ENCODE measurements at regions not wholly inside any gene's neighbourhood (a gene's known extent, or its start where the extent isn't known, plus 50 kb on each side); places are given as distances from the start of the nearest gene placed in this dataset.

DNA sequence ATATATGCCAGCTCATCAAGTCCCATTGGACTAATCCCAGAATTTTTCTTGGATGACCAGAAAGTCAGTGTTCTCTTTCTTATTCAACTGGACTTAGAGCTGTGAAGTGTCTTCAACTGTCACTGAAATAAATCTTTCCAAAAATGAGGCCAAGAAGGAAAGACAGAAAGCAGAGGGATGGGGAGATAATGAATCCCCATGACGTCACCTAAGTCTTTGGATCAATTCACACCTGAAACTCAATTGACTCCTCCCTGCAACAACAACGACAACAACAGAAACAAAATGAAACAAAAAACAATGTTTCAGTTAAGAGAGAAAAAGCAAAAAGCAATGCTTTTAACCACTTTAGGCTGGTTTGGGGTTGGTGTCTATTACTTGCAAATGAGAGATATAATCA, 91.2 kb downstream of the OXGR1 start:
- H3K9me3 Mint-ChIP-seq (ENCODE audit: unreplicated experiment), result no peaks in the 10 kb centered on the region
- DNase-seq, result no peak
- no peak overlapping the region for H3K27ac Mint-ChIP-seq (ENCODE audit: unreplicated experiment)
- peaks cover 5% of the 10 kb centered on the region for H3K4me1 Mint-ChIP-seq (ENCODE audit: low read depth, unreplicated experiment)
- TF ChIP-seq, protein P1, sequence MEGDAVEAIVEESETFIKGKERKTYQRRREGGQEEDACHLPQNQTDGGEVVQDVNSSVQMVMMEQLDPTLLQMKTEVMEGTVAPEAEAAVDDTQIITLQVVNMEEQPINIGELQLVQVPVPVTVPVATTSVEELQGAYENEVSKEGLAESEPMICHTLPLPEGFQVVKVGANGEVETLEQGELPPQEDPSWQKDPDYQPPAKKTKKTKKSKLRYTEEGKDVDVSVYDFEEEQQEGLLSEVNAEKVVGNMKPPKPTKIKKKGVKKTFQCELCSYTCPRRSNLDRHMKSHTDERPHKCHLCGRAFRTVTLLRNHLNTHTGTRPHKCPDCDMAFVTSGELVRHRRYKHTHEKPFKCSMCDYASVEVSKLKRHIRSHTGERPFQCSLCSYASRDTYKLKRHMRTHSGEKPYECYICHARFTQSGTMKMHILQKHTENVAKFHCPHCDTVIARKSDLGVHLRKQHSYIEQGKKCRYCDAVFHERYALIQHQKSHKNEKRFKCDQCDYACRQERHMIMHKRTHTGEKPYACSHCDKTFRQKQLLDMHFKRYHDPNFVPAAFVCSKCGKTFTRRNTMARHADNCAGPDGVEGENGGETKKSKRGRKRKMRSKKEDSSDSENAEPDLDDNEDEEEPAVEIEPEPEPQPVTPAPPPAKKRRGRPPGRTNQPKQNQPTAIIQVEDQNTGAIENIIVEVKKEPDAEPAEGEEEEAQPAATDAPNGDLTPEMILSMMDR (IDR thresholded peaks at IDR 0.05; ENCODE audit: partially characterized antibody, unreplicated experiment), result no peak
- no peaks in the 10 kb centered on the region for H3K36me3 Mint-ChIP-seq (ENCODE audit: unreplicated experiment)
- H3K27me3 Mint-ChIP-seq (ENCODE audit: unreplicated experiment), result no peaks in the 10 kb centered on the region
- no peak overlapping the region for H3K4me3 Mint-ChIP-seq (ENCODE audit: unreplicated experiment)

DNA sequence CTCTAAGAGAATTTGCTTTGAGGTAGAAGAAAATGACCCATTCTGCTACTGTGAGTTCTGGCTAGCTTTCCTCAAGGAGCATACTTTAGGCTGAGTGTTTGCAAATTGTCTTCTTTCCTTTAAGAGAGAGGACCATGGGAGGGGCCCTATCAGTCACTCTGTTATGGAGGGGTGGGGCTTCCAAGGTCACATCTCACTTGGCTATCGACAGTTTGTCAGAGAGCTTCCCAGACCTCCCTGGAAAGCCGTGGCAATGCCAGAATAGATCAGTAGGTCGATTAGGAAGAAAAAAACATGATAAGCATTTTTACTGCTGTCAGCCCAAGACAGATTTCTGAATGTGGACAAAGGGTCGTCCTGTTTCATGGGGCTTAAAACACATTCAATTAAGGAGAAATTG, 93.3 kb downstream of the OXGR1 start:
- TF ChIP-seq, protein P1 (IDR thresholded peaks at IDR 0.05; ENCODE audit: partially characterized antibody, unreplicated experiment), result no peak
- H3K36me3 Mint-ChIP-seq (ENCODE audit: unreplicated experiment), result no peaks in the 10 kb centered on the region
- peaks cover 5% of the 10 kb centered on the region for H3K4me1 Mint-ChIP-seq (ENCODE audit: low read depth, unreplicated experiment)
- H3K27ac Mint-ChIP-seq (ENCODE audit: unreplicated experiment), result no peak overlapping the region
- no peaks in the 10 kb centered on the region for H3K9me3 Mint-ChIP-seq (ENCODE audit: unreplicated experiment)
- DNase-seq, result no peak
- H3K4me3 Mint-ChIP-seq (ENCODE audit: unreplicated experiment), result no peak overlapping the region
- H3K27me3 Mint-ChIP-seq (ENCODE audit: unreplicated experiment), result no peaks in the 10 kb centered on the region

DNA sequence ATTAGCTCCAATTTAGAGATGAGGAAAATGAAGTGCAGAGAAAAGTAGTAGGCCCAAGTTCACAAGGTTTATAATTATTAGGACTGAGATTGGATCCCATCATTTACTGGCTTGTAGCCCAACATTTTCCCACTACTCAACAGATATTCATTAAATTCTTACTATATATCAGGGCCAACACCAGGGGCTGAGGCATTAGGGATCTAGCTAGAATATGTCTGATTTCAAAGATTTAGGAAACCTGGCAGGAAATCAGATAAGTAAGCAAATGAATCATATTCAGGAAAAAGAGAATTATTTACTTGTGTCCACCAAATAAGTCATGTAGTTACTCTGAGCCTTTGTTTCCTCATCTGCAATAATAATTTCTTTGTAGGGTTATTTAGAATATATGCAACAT, 94.3 kb downstream of the OXGR1 start:
- Mint-ChIP-seq H3K4me3 (ENCODE audit: unreplicated experiment) (no peak overlapping the region), H3K4me1 (ENCODE audit: low read depth, unreplicated experiment) (peaks cover 5% of the 10 kb centered on the region), H3K27ac (ENCODE audit: unreplicated experiment) (no peak overlapping the region), H3K36me3 (ENCODE audit: unreplicated experiment) (peaks cover 6% of the 10 kb centered on the region), H3K9me3 (ENCODE audit: unreplicated experiment) (no peaks in the 10 kb centered on the region), H3K27me3 (ENCODE audit: unreplicated experiment) (no peaks in the 10 kb centered on the region)
- DNase-seq, result no peak
- TF ChIP-seq, protein P1 (IDR thresholded peaks at IDR 0.05; ENCODE audit: partially characterized antibody, unreplicated experiment), result no peak

DNA sequence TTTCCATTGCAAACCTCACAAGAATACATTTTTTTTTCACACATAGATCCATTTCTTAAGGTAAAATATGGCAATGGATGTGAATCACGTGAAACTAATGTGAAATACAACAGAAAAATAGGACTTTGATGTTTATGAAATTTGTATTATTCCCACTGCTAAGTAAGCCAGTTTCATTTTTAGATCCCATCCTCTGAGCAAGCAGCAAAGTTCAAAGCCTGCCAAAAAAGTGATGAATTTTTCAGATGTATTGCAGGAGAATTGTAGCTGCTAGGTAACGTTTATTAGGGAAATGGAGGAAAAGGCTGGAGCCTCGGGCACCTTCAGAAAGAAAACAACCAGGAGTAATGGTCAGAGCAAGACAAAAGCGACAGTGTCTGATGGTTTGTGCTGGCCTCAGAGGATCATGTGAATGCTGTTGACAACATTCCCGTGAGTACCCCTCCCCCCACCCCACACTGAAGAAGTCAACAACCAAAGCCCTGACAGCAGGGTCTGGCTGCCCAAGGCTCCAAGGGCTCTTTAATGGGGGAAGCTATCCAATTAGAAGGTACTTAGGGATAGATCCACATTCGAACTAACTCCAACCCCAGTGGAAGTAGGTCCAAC, 95.5 kb downstream of the OXGR1 start:
- peaks cover 13% of the 10 kb centered on the region for H3K36me3 Mint-ChIP-seq (ENCODE audit: unreplicated experiment)
- H3K4me1 Mint-ChIP-seq (ENCODE audit: low read depth, unreplicated experiment), result peaks cover 5% of the 10 kb centered on the region
- peaks cover 2% of the 10 kb centered on the region for H3K27me3 Mint-ChIP-seq (ENCODE audit: unreplicated experiment)
- peak overlapping the region; percentile 55 for H3K27ac Mint-ChIP-seq (ENCODE audit: unreplicated experiment)
- H3K9me3 Mint-ChIP-seq (ENCODE audit: unreplicated experiment), result peaks cover 2% of the 10 kb centered on the region
- H3K4me3 Mint-ChIP-seq (ENCODE audit: unreplicated experiment), result no peak overlapping the region
- TF ChIP-seq, protein P1 (IDR thresholded peaks at IDR 0.05; ENCODE audit: partially characterized antibody, unreplicated experiment), result no peak
- peak; percentile 31 for DNase-seq

DNA sequence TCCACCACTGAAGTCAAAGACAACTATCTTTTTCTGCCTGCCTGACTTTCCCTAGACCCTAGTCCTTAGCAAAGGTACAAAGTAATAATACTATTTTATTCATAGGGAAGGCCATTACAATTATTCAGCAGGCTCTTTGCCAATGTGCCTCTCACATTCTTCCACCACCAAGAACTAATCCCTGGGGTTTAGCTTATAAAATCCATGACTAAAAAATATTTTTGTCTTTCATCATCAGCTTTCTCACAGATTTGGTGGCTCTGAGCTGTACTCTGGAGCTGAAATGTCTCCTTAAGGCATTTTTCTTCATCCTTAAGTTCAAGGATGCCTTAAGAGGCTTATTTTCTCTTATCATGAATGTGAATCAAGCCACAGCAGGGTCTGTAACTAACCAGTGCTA, 96.1 kb downstream of the OXGR1 start:
- H3K27ac Mint-ChIP-seq (ENCODE audit: unreplicated experiment), result no peak overlapping the region
- peaks cover 13% of the 10 kb centered on the region for H3K36me3 Mint-ChIP-seq (ENCODE audit: unreplicated experiment)
- peaks cover 5% of the 10 kb centered on the region for H3K4me1 Mint-ChIP-seq (ENCODE audit: low read depth, unreplicated experiment)
- H3K4me3 Mint-ChIP-seq (ENCODE audit: unreplicated experiment), result no peak overlapping the region
- peaks cover 2% of the 10 kb centered on the region for H3K9me3 Mint-ChIP-seq (ENCODE audit: unreplicated experiment)
- TF ChIP-seq, protein P1 (IDR thresholded peaks at IDR 0.05; ENCODE audit: partially characterized antibody, unreplicated experiment), result no peak
- DNase-seq, result no peak
- peaks cover 2% of the 10 kb centered on the region for H3K27me3 Mint-ChIP-seq (ENCODE audit: unreplicated experiment)
